Prostate gland (tissue), 1 donor: ENCODE measurements at regions not wholly inside any gene's neighbourhood (a gene's known extent, or its start where the extent isn't known, plus 50 kb on each side); places are given as distances from the start of the nearest gene placed in this dataset.

ENCODE experiments used
- POLR2A ChIP-seq: fragments of 450-650 bp; IDR thresholded peaks from one replicate; pipeline ENCODE4 v1.6.1; 2016; ENCODE audit warnings: antibody characterized with exemption, mild to moderate bottlenecking
- POLR2AphosphoS5 ChIP-seq: sonication (generic); formaldehyde crosslinking; IDR thresholded peaks from one replicate; pipeline ENCODE4 v1.6.1; 2017; ENCODE audit warnings: antibody characterized with exemption

DNA sequence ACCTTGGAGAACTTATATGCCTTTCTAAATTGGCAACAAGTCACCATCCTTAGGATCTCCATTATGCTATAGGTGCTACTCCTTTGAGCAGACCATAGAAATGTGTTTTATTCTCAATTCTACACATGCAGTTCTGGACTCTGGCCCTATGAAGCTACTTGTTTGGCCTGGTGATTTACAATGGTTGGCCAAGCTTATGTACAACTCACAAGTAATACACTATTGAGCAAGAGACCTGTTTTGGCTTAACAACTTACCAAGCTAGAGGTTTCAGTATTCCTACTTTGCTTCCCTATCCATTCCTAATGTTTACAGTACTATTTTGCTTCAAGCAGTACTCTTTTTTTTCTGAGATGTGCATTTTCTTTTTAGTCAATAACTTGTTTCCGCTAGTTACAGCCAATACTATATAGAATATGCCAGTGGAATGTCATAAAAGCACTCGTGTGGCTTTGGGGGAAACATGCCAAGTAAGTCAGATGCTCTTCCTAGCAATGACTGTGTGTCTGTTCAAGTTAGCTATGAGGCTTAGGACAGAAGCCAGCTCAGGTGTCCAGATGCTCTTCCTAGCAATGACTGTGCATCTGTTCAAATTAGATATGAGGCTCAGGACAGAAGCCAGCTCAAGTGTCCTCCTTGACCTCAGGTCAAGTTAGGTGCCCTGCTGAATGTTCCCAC, 174.9 kb upstream of the SEMA6D start:
- no peak for TF ChIP-seq POLR2A
- TF ChIP-seq POLR2AphosphoS5: peak; percentile 18
